ENCODE measurements at regions not wholly inside any gene's neighbourhood (a gene's known extent, or its start where the extent isn't known, plus 50 kb on each side); places are given as distances from the start of the nearest gene placed in this dataset.

- no peak for TF ChIP-seq EGR1 (IDR thresholded peaks at IDR 0.05)
- TF ChIP-seq USF1 (IDR thresholded peaks at IDR 0.05): no peak
- no peak for TF ChIP-seq YY1 (IDR thresholded peaks at IDR 0.05; ENCODE audit: low read depth)
- no peak for TF ChIP-seq NFIC (IDR thresholded peaks at IDR 0.05)
- TF ChIP-seq FOXM1 (IDR thresholded peaks at IDR 0.05; ENCODE audit: borderline replicate concordance, low read depth): no peak
- TF ChIP-seq ZBTB7A (IDR thresholded peaks at IDR 0.05; ENCODE audit: low read depth): no peak
- TF ChIP-seq TEAD4 (IDR thresholded peaks at IDR 0.05): no peak
- no peak for TF ChIP-seq CREB1 (IDR thresholded peaks at IDR 0.05; ENCODE audit: low read depth)
- TF ChIP-seq RAD21 (IDR thresholded peaks at IDR 0.05; ENCODE audit: low read depth): no peak
- no peak for TF ChIP-seq MAX (IDR thresholded peaks at IDR 0.05)
- TF ChIP-seq CEBPB (IDR thresholded peaks at IDR 0.05): no peak
- TF ChIP-seq EP300 (IDR thresholded peaks at IDR 0.05; ENCODE audit: borderline replicate concordance): no peak
- TF ChIP-seq TAF1 (IDR thresholded peaks at IDR 0.05; ENCODE audit: low read depth): no peak
- TF ChIP-seq REST (IDR thresholded peaks at IDR 0.05; ENCODE audit: low read depth): no peak
- TF ChIP-seq TCF12 (IDR thresholded peaks at IDR 0.05; ENCODE audit: low read depth): no peak
Measured at GRCh38 chr17:37847102-37847501, 77.1 kb upstream of the TBC1D3K start.

- TF ChIP-seq NFIC (IDR thresholded peaks at IDR 0.05) (no peak), RAD21 (IDR thresholded peaks at IDR 0.05; ENCODE audit: low read depth) (no peak), MAX (IDR thresholded peaks at IDR 0.05) (no peak), CREB1 (IDR thresholded peaks at IDR 0.05; ENCODE audit: low read depth) (no peak), YY1 (IDR thresholded peaks at IDR 0.05; ENCODE audit: low read depth) (no peak), ZBTB7A (IDR thresholded peaks at IDR 0.05; ENCODE audit: low read depth) (no peak), EP300 (IDR thresholded peaks at IDR 0.05; ENCODE audit: borderline replicate concordance) (no peak), REST (IDR thresholded peaks at IDR 0.05; ENCODE audit: low read depth) (no peak), TCF12 (IDR thresholded peaks at IDR 0.05; ENCODE audit: low read depth) (no peak), TAF1 (IDR thresholded peaks at IDR 0.05; ENCODE audit: low read depth) (no peak), USF1 (IDR thresholded peaks at IDR 0.05) (no peak), CEBPB (IDR thresholded peaks at IDR 0.05) (no peak)
Measured at GRCh38 chr17:37844977-37845293, 79.3 kb upstream of the TBC1D3K start.

- 0 out of 2 replicates have a peak, but pooled peaks have one; percentile 32 for TF ChIP-seq MAX (IDR thresholded peaks at IDR 0.05)
- no peak for TF ChIP-seq CREB1 (IDR thresholded peaks at IDR 0.05; ENCODE audit: low read depth)
- TF ChIP-seq RAD21 (IDR thresholded peaks at IDR 0.05; ENCODE audit: low read depth): peak; percentile 78
- TF ChIP-seq TEAD4 (IDR thresholded peaks at IDR 0.05): no peak
- no peak for TF ChIP-seq EGR1 (IDR thresholded peaks at IDR 0.05)
Measured at GRCh38 chr17:37844158-37844976, 79.8 kb upstream of the TBC1D3K start.

GRCh38 chr17:37842401-37842800, 81.8 kb upstream of the TBC1D3K start:
- no peak for TF ChIP-seq TCF12 (IDR thresholded peaks at IDR 0.05; ENCODE audit: low read depth)

- no peak for TF ChIP-seq YY1 (IDR thresholded peaks at IDR 0.05; ENCODE audit: low read depth)
Measured at GRCh38 chr17:37841232-37841631, 83.0 kb upstream of the TBC1D3K start.

- TF ChIP-seq YY1 (IDR thresholded peaks at IDR 0.05; ENCODE audit: low read depth): no peak
- no peak for TF ChIP-seq TCF12 (IDR thresholded peaks at IDR 0.05; ENCODE audit: low read depth)
- no peak for TF ChIP-seq RAD21 (IDR thresholded peaks at IDR 0.05; ENCODE audit: low read depth)
- TF ChIP-seq CEBPB (IDR thresholded peaks at IDR 0.05): no peak
- no peak for TF ChIP-seq MAX (IDR thresholded peaks at IDR 0.05)
- TF ChIP-seq CREB1 (IDR thresholded peaks at IDR 0.05; ENCODE audit: low read depth): no peak
- TF ChIP-seq EGR1 (IDR thresholded peaks at IDR 0.05): no peak
- TF ChIP-seq TEAD4 (IDR thresholded peaks at IDR 0.05): no peak
- TF ChIP-seq NFIC (IDR thresholded peaks at IDR 0.05): no peak
- TF ChIP-seq REST (IDR thresholded peaks at IDR 0.05; ENCODE audit: low read depth): no peak
- TF ChIP-seq FOXM1 (IDR thresholded peaks at IDR 0.05; ENCODE audit: borderline replicate concordance, low read depth): no peak
- TF ChIP-seq TAF1 (IDR thresholded peaks at IDR 0.05; ENCODE audit: low read depth): no peak
- no peak for TF ChIP-seq ZBTB7A (IDR thresholded peaks at IDR 0.05; ENCODE audit: low read depth)
- TF ChIP-seq EP300 (IDR thresholded peaks at IDR 0.05; ENCODE audit: borderline replicate concordance): no peak
- TF ChIP-seq USF1 (IDR thresholded peaks at IDR 0.05): no peak
Measured at GRCh38 chr17:37840576-37840975, 83.6 kb upstream of the TBC1D3K start.

Measured in Ishikawa (cell line).